Neuronal stem cell (in vitro differentiated cells): ENCODE measurements at regions not wholly inside any gene's neighbourhood (a gene's known extent, or its start where the extent isn't known, plus 50 kb on each side); places are given as distances from the start of the nearest gene placed in this dataset.

Experiments used
- DNase-seq: peaks from one replicate; pipeline ENCODE4 v3.0.0-alpha.2; 2013; ENCODE audit warnings: low spot score
- H2AFZ ChIP-seq: one replicate; pipeline ENCODE4 v1.6.1; 2013; ENCODE audit warnings: mild to moderate bottlenecking, low read length, inconsistent platforms
- H2AK5ac ChIP-seq: 2 replicates; pipeline ENCODE4 v1.6.1; 2013; ENCODE audit warnings: low read depth, mild to moderate bottlenecking, inconsistent platforms, low read length, moderate library complexity, mixed read lengths
- H2BK120ac ChIP-seq: 2 replicates; pipeline ENCODE4 v1.6.1; 2013; ENCODE audit warnings: low read depth, mild to moderate bottlenecking, inconsistent platforms, low read length, moderate library complexity, mixed read lengths
- H2BK12ac ChIP-seq: one replicate; pipeline ENCODE4 v1.6.1; 2013; ENCODE audit warnings: low read length, inconsistent platforms
- H2BK15ac ChIP-seq: 2 replicates; pipeline ENCODE4 v1.6.1; 2013; ENCODE audit warnings: mild to moderate bottlenecking, low read length, inconsistent platforms, mixed read lengths
- H2BK5ac ChIP-seq: one replicate; pipeline ENCODE4 v1.6.1; 2013; ENCODE audit warnings: inconsistent platforms, mild to moderate bottlenecking, low read length, moderate library complexity
- H3K14ac ChIP-seq: one replicate; pipeline ENCODE4 v1.6.1; 2013; ENCODE audit warnings: low read length, inconsistent platforms
- H3K18ac ChIP-seq: 2 replicates; pipeline ENCODE4 v1.6.1; 2013; ENCODE audit warnings: low read length, inconsistent platforms
- H3K23ac ChIP-seq: 2 replicates; pipeline ENCODE4 v1.6.1; 2013; ENCODE audit warnings: low read depth, mild to moderate bottlenecking, mixed read lengths, low read length, inconsistent platforms; ENCODE audit not compliant: poor library complexity
- H3K27ac ChIP-seq: replicated peaks from 3 replicates; pipeline ENCODE4 v1.5.1; 2013; ENCODE audit warnings: low read length, inconsistent platforms
- H3K27me3 ChIP-seq, 3 experiments: 2 replicates each; pipeline ENCODE4 v1.6.1; 2013; ENCODE audit warnings: low read length in 3 of 3, mild to moderate bottlenecking in 2 of 3, inconsistent platforms in 1 of 3, low read depth in 1 of 3, mixed read lengths in 1 of 3, moderate library complexity in 1 of 3; ENCODE audit not compliant: control insufficient read depth in 3 of 3, insufficient read depth in 3 of 3
- H3K36me3 ChIP-seq, 2 donors: replicated peaks in 1 of 2; 2 replicates each; pipeline ENCODE4 v1.6.1; 2013; ENCODE audit warnings: low read length in 2 of 2; ENCODE audit not compliant: control insufficient read depth in 2 of 2, insufficient read depth in 2 of 2
- H3K4ac ChIP-seq: 2 replicates; pipeline ENCODE4 v1.6.1; 2013; ENCODE audit warnings: inconsistent platforms, mild to moderate bottlenecking, low read length, moderate library complexity
- H3K4me1 ChIP-seq, 2 donors: 1 replicate in 1 of 2; 2 replicates in 1 of 2; pipeline ENCODE4 v1.6.1; 2013; ENCODE audit warnings: low read length in 2 of 2, low read depth in 1 of 2; ENCODE audit not compliant: control insufficient read depth in 2 of 2, insufficient read depth in 1 of 2
- H3K4me2 ChIP-seq: one replicate; pipeline ENCODE4 v1.6.1; 2013; ENCODE audit warnings: mild to moderate bottlenecking, low read length, inconsistent platforms; ENCODE audit not compliant: insufficient read depth, poor library complexity, severe bottlenecking
- H3K4me3 ChIP-seq, 2 donors: 2 replicates each; pipeline ENCODE4 v1.5.1; 2013; ENCODE audit warnings: low read length in 2 of 2, mild to moderate bottlenecking in 2 of 2, inconsistent platforms in 1 of 2, moderate library complexity in 1 of 2
- H3K79me1 ChIP-seq: one replicate; pipeline ENCODE4 v1.6.1; 2013; ENCODE audit warnings: low read depth, mild to moderate bottlenecking, inconsistent platforms, low read length, moderate library complexity
- H3K9ac ChIP-seq: one replicate; pipeline ENCODE4 v1.6.1; 2013; ENCODE audit warnings: mild to moderate bottlenecking, low read depth, low read length, inconsistent platforms; ENCODE audit not compliant: poor library complexity
- H3K9me3 ChIP-seq, 2 donors: replicated peaks in 1 of 2; 2 replicates each; pipeline versions ENCODE3 to v1.6.1; 2013; ENCODE audit warnings: low read length in 2 of 2, mild to moderate bottlenecking in 2 of 2, inconsistent platforms in 1 of 2, low read depth in 1 of 2, mixed read lengths in 1 of 2, moderate library complexity in 1 of 2; ENCODE audit not compliant: control insufficient read depth in 2 of 2, insufficient read depth in 1 of 2
- H4K8ac ChIP-seq: one replicate; pipeline ENCODE4 v1.6.1; 2013; ENCODE audit warnings: low read depth, mild to moderate bottlenecking, inconsistent platforms, low read length, moderate library complexity
- H4K91ac ChIP-seq: one replicate; pipeline ENCODE4 v1.6.1; 2013; ENCODE audit warnings: low read length, low read depth, mild to moderate bottlenecking, inconsistent platforms; ENCODE audit not compliant: poor library complexity
- WGBS, 2 donors: extraction: QIAGEN DNeasy Blood & Tissue Kit; methylation state at CpG; one replicate each; pipeline ENCODE4 v1.1.7; 2013; ENCODE audit warnings: missing lambda C conversion rate in 2 of 2, mixed read lengths in 1 of 2; ENCODE audit not compliant: insufficient read length in 2 of 2, insufficient replicate concordance in 1 of 2; ENCODE audit errors: extremely low coverage in 2 of 2; 5-methylcytosine and 5-hydroxymethylcytosine counted together

- Histone ChIP-seq H2BK15ac (no peak overlapping the region), H3K23ac (no peak overlapping the region), H3K18ac (no peak overlapping the region), H4K91ac (no peak overlapping the region), H4K8ac (no peak overlapping the region), H3K14ac (no peak overlapping the region), H3K4me3 (no peak overlapping the region), H3K27ac (no peak overlapping the region), H2AK5ac (no peak overlapping the region), H2BK120ac (no peak overlapping the region), H3K4me2 (no peak overlapping the region), H2AFZ (no peak overlapping the region), H3K4ac (no peak overlapping the region), H3K36me3 (no peaks in the 10 kb centered on the region), H3K9me3 (no peaks in the 10 kb centered on the region), H2BK12ac (no peak overlapping the region), H2BK5ac (no peak overlapping the region), H3K79me1 (no peaks in the 10 kb centered on the region), H3K27me3 (no peaks in the 10 kb centered on the region), H3K4me1 (peaks cover 0 to 2% of the 10 kb centered on the region in 2 donors), H3K9ac (no peak overlapping the region)
- no peak for DNase-seq
- no CpG with 5 or more reads among the region's 3 CpGs for WGBS, 2 donors
Observed at GRCh38 chr3:31235062-31235700, 297.5 kb upstream of the STT3B start.

DNA sequence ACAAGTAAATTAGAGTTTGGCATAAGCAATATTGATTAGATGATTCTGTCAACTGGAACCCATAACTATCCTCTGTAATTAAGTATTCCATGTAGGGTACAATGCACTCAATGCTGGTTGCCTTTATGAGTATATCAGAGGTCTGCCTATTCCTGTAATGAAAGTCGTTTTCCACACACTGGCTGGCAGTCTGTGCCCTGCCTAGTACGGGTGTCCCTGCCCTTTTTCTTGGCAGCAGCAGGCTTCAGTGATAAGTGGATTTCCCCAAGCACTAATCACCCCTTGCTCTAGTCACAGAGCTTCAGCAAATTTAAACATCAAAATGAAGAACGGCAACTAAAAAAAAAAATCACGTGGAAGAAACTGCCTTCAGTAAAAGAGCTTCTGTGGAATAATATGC is 294.8 kb upstream of the STT3B start:
- Histone ChIP-seq H3K36me3 (no peaks in the 10 kb centered on the region), H3K23ac (no peak overlapping the region)

GRCh38 chr3:31240013-31240412 is 292.7 kb upstream of the STT3B start:
- Histone ChIP-seq H3K23ac (no peak overlapping the region), H3K4me1 (peaks cover 0 to 3% of the 10 kb centered on the region in 2 donors), H4K8ac (no peak overlapping the region), H3K27ac (no peak overlapping the region), H3K27me3 (no peaks in the 10 kb centered on the region), H2AFZ (no peak overlapping the region), H3K14ac (no peak overlapping the region), H3K36me3 (no peaks in the 10 kb centered on the region), H2BK120ac (no peak overlapping the region), H3K9ac (no peak overlapping the region), H3K18ac (no peak overlapping the region), H3K4me2 (no peak overlapping the region), H3K4ac (no peak overlapping the region), H3K4me3 (no peak overlapping the region), H2BK5ac (no peak overlapping the region), H3K79me1 (no peaks in the 10 kb centered on the region), H2BK15ac (no peak overlapping the region), H3K9me3 (no peaks in the 10 kb centered on the region), H2BK12ac (no peak overlapping the region), H4K91ac (no peak overlapping the region), H2AK5ac (no peak overlapping the region)
- no CpG with 5 or more reads among the region's 5 CpGs for WGBS, 2 donors
- no peak for DNase-seq

More for the DNA sequence above, 294.8 kb upstream of the STT3B start:
- peaks cover 0 to 3% of the 10 kb centered on the region in 2 donors for H3K4me1 ChIP-seq
- H3K14ac ChIP-seq, result no peak overlapping the region
- no CpG with 5 or more reads among the region's 4 CpGs for WGBS, 2 donors
- no peak overlapping the region for H2BK5ac ChIP-seq
- H4K8ac ChIP-seq, result no peak overlapping the region
- H3K27ac ChIP-seq, result no peak overlapping the region
- no peak overlapping the region for H3K9ac ChIP-seq
- H4K91ac ChIP-seq, result no peak overlapping the region
- H2BK15ac ChIP-seq, result no peak overlapping the region
- no peaks in the 10 kb centered on the region for H3K79me1 ChIP-seq
- no peak overlapping the region for H3K18ac ChIP-seq
- no peak overlapping the region for H3K4me2 ChIP-seq
- H3K4ac ChIP-seq, result no peak overlapping the region
- H2BK120ac ChIP-seq, result no peak overlapping the region
- DNase-seq, result no peak
- H2BK12ac ChIP-seq, result no peak overlapping the region
- H3K4me3 ChIP-seq, result no peak overlapping the region
- no peak overlapping the region for H2AFZ ChIP-seq
- no peaks in the 10 kb centered on the region for H3K27me3 ChIP-seq
- H3K9me3 ChIP-seq, result no peaks in the 10 kb centered on the region
- no peak overlapping the region for H2AK5ac ChIP-seq

GRCh38 chr3:31240466-31240865 is 292.3 kb upstream of the STT3B start:
- Histone ChIP-seq H3K4ac (no peak overlapping the region), H3K79me1 (no peaks in the 10 kb centered on the region), H3K18ac (no peak overlapping the region), H3K9me3 (no peaks in the 10 kb centered on the region), H3K9ac (no peak overlapping the region), H3K36me3 (no peaks in the 10 kb centered on the region), H3K4me3 (no peak overlapping the region), H2AFZ (no peak overlapping the region), H3K27me3 (no peaks in the 10 kb centered on the region), H3K4me2 (no peak overlapping the region), H2BK15ac (no peak overlapping the region), H4K8ac (no peak overlapping the region), H2BK5ac (no peak overlapping the region), H2BK12ac (no peak overlapping the region), H4K91ac (no peak overlapping the region), H3K4me1 (peaks cover 0 to 6% of the 10 kb centered on the region in 2 donors), H3K27ac (no peak overlapping the region), H3K14ac (no peak overlapping the region), H2AK5ac (no peak overlapping the region), H2BK120ac (no peak overlapping the region), H3K23ac (no peak overlapping the region)
- no peak for DNase-seq
- WGBS, 2 donors, result no CpG with 5 or more reads among the region's 1 CpG
